ENCODE measurements at regions not wholly inside any gene's neighbourhood (a gene's known extent, or its start where the extent isn't known, plus 50 kb on each side); places are given as distances from the start of the nearest gene placed in this dataset.

- Histone ChIP-seq H3K4me1 (ENCODE audit: insufficient read depth) (peaks cover 9% of the 10 kb centered on the region), H3K9me3 (ENCODE audit: low read depth) (no peaks in the 10 kb centered on the region), H3K9me2 (replicated peaks; ENCODE audit: insufficient read depth) (no peaks in the 10 kb centered on the region), H3K4me3 (no peak overlapping the region), H2AFZ (no peak overlapping the region), H3K4me2 (no peak overlapping the region), H3K27ac (no peak overlapping the region), H3K36me3 (replicated peaks; ENCODE audit: insufficient read depth, low read depth) (no peaks in the 10 kb centered on the region), H4K20me1 (ENCODE audit: insufficient read depth, poor library complexity, severe bottlenecking) (no peaks in the 10 kb centered on the region), H3K79me2 (no peaks in the 10 kb centered on the region), H3K27me3 (no peaks in the 10 kb centered on the region)
- no peak for DNase-seq (ENCODE audit: low spot score)
- 73% methylated on average over 9 of the region's 9 CpGs for WGBS (ENCODE audit: low lambda C conversion rate, missing lambda C conversion rate)
- TF ChIP-seq CTCF (IDR thresholded peaks at IDR 0.05; ENCODE audit: poor library complexity) (no peak), EZH2 (IDR thresholded peaks at IDR 0.05; ENCODE audit: borderline replicate concordance) (no peak), EZH2phosphoT487 (IDR thresholded peaks at IDR 0.05; ENCODE audit: low read depth, severe bottlenecking, unreplicated experiment) (no peak)
Observed at GRCh38 chr2:38464971-38465788, 88.1 kb upstream of the ATL2 start.

GRCh38 chr2:38463752-38464151, 86.7 kb upstream of the ATL2 start:
- Histone ChIP-seq H2AFZ (no peak overlapping the region), H3K9me3 (ENCODE audit: low read depth) (no peaks in the 10 kb centered on the region), H4K20me1 (ENCODE audit: insufficient read depth, poor library complexity, severe bottlenecking) (no peaks in the 10 kb centered on the region), H3K79me2 (no peaks in the 10 kb centered on the region), H3K27ac (no peak overlapping the region), H3K4me3 (no peak overlapping the region), H3K4me2 (no peak overlapping the region), H3K9me2 (replicated peaks; ENCODE audit: insufficient read depth) (no peaks in the 10 kb centered on the region), H3K4me1 (ENCODE audit: insufficient read depth) (peaks cover 9% of the 10 kb centered on the region), H3K36me3 (replicated peaks; ENCODE audit: insufficient read depth, low read depth) (no peaks in the 10 kb centered on the region), H3K27me3 (no peaks in the 10 kb centered on the region)
- no peak for DNase-seq (ENCODE audit: low spot score)
- TF ChIP-seq EZH2 (IDR thresholded peaks at IDR 0.05; ENCODE audit: borderline replicate concordance) = no peak
- no peak for TF ChIP-seq EZH2phosphoT487 (IDR thresholded peaks at IDR 0.05; ENCODE audit: low read depth, severe bottlenecking, unreplicated experiment)
- TF ChIP-seq CTCF (IDR thresholded peaks at IDR 0.05; ENCODE audit: poor library complexity) = no peak
- WGBS (ENCODE audit: low lambda C conversion rate, missing lambda C conversion rate) = 79% methylated on average over 4 of the region's 4 CpGs

GRCh38 chr2:38462121-38462661, 85.1 kb upstream of the ATL2 start:
- Histone ChIP-seq H3K9me3 (ENCODE audit: low read depth) (no peaks in the 10 kb centered on the region), H3K27ac (peak overlapping the region; percentile 38), H4K20me1 (ENCODE audit: insufficient read depth, poor library complexity, severe bottlenecking) (no peaks in the 10 kb centered on the region), H3K4me2 (no peak overlapping the region), H3K36me3 (replicated peaks; ENCODE audit: insufficient read depth, low read depth) (no peaks in the 10 kb centered on the region), H3K4me1 (ENCODE audit: insufficient read depth) (peaks cover 5% of the 10 kb centered on the region), H2AFZ (no peak overlapping the region), H3K79me2 (no peaks in the 10 kb centered on the region), H3K27me3 (no peaks in the 10 kb centered on the region), H3K4me3 (no peak overlapping the region), H3K9me2 (replicated peaks; ENCODE audit: insufficient read depth) (no peaks in the 10 kb centered on the region)
- WGBS (ENCODE audit: low lambda C conversion rate, missing lambda C conversion rate) = 79% methylated on average over 7 of the region's 7 CpGs
- TF ChIP-seq EZH2 (IDR thresholded peaks at IDR 0.05; ENCODE audit: borderline replicate concordance) (no peak), EZH2phosphoT487 (IDR thresholded peaks at IDR 0.05; ENCODE audit: low read depth, severe bottlenecking, unreplicated experiment) (no peak), CTCF (IDR thresholded peaks at IDR 0.05; ENCODE audit: poor library complexity) (no peak)
- DNase-seq (ENCODE audit: low spot score) = peak; percentile 73

Data from hepatocyte (in vitro differentiated cells).